ENCODE measurements at regions not wholly inside any gene's neighbourhood (a gene's known extent, or its start where the extent isn't known, plus 50 kb on each side); places are given as distances from the start of the nearest gene placed in this dataset.

- no peaks in the 10 kb centered on the region for H3K36me3 ChIP-seq (ENCODE audit: control insufficient read depth, insufficient read depth, low read length)
- no peaks in the 10 kb centered on the region for H3K27me3 ChIP-seq (ENCODE audit: control insufficient read depth, insufficient read depth, low read length, poor library complexity, severe bottlenecking)
- H3K27ac ChIP-seq (ENCODE audit: low read depth, low read length) = no peak overlapping the region
- no peaks in the 10 kb centered on the region for H3K9me3 Mint-ChIP-seq
- no peaks in the 10 kb centered on the region for H3K9me3 ChIP-seq (ENCODE audit: control insufficient read depth, low read length)
- no peak overlapping the region for H3K4me3 Mint-ChIP-seq
- peaks cover 15% of the 10 kb centered on the region for H3K4me1 ChIP-seq (ENCODE audit: control insufficient read depth, insufficient read depth, low read length)
- DNase-seq = no peak
- peaks cover 36% of the 10 kb centered on the region for H3K4me1 Mint-ChIP-seq
- H3K9ac ChIP-seq (ENCODE audit: extremely low read depth, low read length, poor library complexity, severe bottlenecking) = no peak overlapping the region
- no peak overlapping the region for H3K27ac Mint-ChIP-seq
- H3K4me3 ChIP-seq (ENCODE audit: low read length) = no peak overlapping the region
- H3K36me3 Mint-ChIP-seq (ENCODE audit: low read depth) = no peaks in the 10 kb centered on the region
- TF ChIP-seq CTCF (conservative IDR thresholded peaks at IDR 0.05) = no peak
- no peaks in the 10 kb centered on the region for H3K27me3 Mint-ChIP-seq (ENCODE audit: insufficient read depth)
Observed at GRCh38 chr2:53183581-53183980, 584.0 kb upstream of the CHAC2 start.

- no peak overlapping the region for H3K9ac ChIP-seq (ENCODE audit: extremely low read depth, low read length, poor library complexity, severe bottlenecking)
- H3K4me1 Mint-ChIP-seq = peaks cover 36% of the 10 kb centered on the region
- 53 to 82% methylated on average over 2 to 5 of the region's 5 CpGs for WGBS, 2 experiments (ENCODE audit: insufficient coverage in 1 of 2, insufficient read length in 1 of 2)
- H3K4me3 Mint-ChIP-seq = no peak overlapping the region
- peak overlapping the region; percentile 8 for H3K4me3 ChIP-seq (ENCODE audit: low read length)
- no peaks in the 10 kb centered on the region for H3K36me3 ChIP-seq (ENCODE audit: control insufficient read depth, insufficient read depth, low read length)
- peak; percentile 49 for DNase-seq
- H3K27ac ChIP-seq (ENCODE audit: low read depth, low read length) = no peak overlapping the region
- TF ChIP-seq CTCF (conservative IDR thresholded peaks at IDR 0.05) = no peak
- no peaks in the 10 kb centered on the region for H3K9me3 ChIP-seq (ENCODE audit: control insufficient read depth, low read length)
- no peaks in the 10 kb centered on the region for H3K9me3 Mint-ChIP-seq
- peaks cover 15% of the 10 kb centered on the region for H3K4me1 ChIP-seq (ENCODE audit: control insufficient read depth, insufficient read depth, low read length)
- H3K27me3 ChIP-seq (ENCODE audit: control insufficient read depth, insufficient read depth, low read length, poor library complexity, severe bottlenecking) = no peaks in the 10 kb centered on the region
- no peaks in the 10 kb centered on the region for H3K27me3 Mint-ChIP-seq (ENCODE audit: insufficient read depth)
- no peaks in the 10 kb centered on the region for H3K36me3 Mint-ChIP-seq (ENCODE audit: low read depth)
- peak overlapping the region; percentile 69 for H3K27ac Mint-ChIP-seq
Observed at GRCh38 chr2:53182601-53183000, 585.0 kb upstream of the CHAC2 start.

GRCh38 chr2:53181759-53182158 is 585.8 kb upstream of the CHAC2 start:
- H3K27me3 ChIP-seq (ENCODE audit: control insufficient read depth, insufficient read depth, low read length, poor library complexity, severe bottlenecking) = no peaks in the 10 kb centered on the region
- Mint-ChIP-seq H3K27me3 (ENCODE audit: insufficient read depth) (no peaks in the 10 kb centered on the region), H3K4me1 (peaks cover 33% of the 10 kb centered on the region), H3K27ac (no peak overlapping the region), H3K4me3 (no peak overlapping the region), H3K9me3 (no peaks in the 10 kb centered on the region), H3K36me3 (ENCODE audit: low read depth) (no peaks in the 10 kb centered on the region)
- DNase-seq = no peak
- peaks cover 15% of the 10 kb centered on the region for H3K4me1 ChIP-seq (ENCODE audit: control insufficient read depth, insufficient read depth, low read length)
- no peak for TF ChIP-seq CTCF (conservative IDR thresholded peaks at IDR 0.05)
- H3K36me3 ChIP-seq (ENCODE audit: control insufficient read depth, insufficient read depth, low read length) = no peaks in the 10 kb centered on the region
- no peak overlapping the region for H3K4me3 ChIP-seq (ENCODE audit: low read length)
- H3K27ac ChIP-seq (ENCODE audit: low read depth, low read length) = no peak overlapping the region
- no peaks in the 10 kb centered on the region for H3K9me3 ChIP-seq (ENCODE audit: control insufficient read depth, low read length)
- no peak overlapping the region for H3K9ac ChIP-seq (ENCODE audit: extremely low read depth, low read length, poor library complexity, severe bottlenecking)
- WGBS, 2 experiments (ENCODE audit: insufficient coverage in 1 of 2, insufficient read length in 1 of 2) = 80 to 96% methylated on average over 2 of the region's 2 CpGs
